K562 (cell line): ENCODE measurements at regions not wholly inside any gene's neighbourhood (a gene's known extent, or its start where the extent isn't known, plus 50 kb on each side); places are given as distances from the start of the nearest gene placed in this dataset.

Experiments used
- ATAC-seq: fragments of 200-7000 bp; cut with Tn5 transposase; 3 replicates; pipeline ENCODE4 v1.9.1; 2020; ENCODE audit warnings: moderate library complexity
- BruUV-seq: library from RNA; stranded (reverse); fragments of 400-500 nt; replicated peaks from 2 replicates; lab custom pipeline; 2021; lab: Mats Ljungman, UMichigan
- CTCF ChIA-PET: fragments of 300-600 bp; formaldehyde crosslinking; extraction: SDS; loops from one replicate; lab custom pipeline; 2021; ENCODE audit warnings: low intra/inter-chr PET ratio; lab: Yijun Ruan, JAX
- POLR2A ChIA-PET: fragments of 300-600, 350-650 bp; sonication (Branson Sonifier 250); formaldehyde crosslinking; extraction: SDS; loops from one replicate; lab custom pipeline; 2021; ENCODE audit warnings: antibody characterized with exemption, inconsistent platforms; lab: Yijun Ruan, JAX
- DNase-seq, 4 experiments: peaks; one replicate each; pipeline versions ENCODE4 v3.0.0 to v3.0.0-alpha.2; 2011 to 2018; ENCODE audit warnings: low spot score in 3 of 4, mixed read lengths in 3 of 4; ENCODE audit errors: extremely low read depth in 1 of 4
- FAIRE-seq: peaks from 2 replicates; lab custom pipeline; 2011; peaks lifted over from hg19 to GRCh38; lab: Jason Lieb, UNC
- H2AFZ ChIP-seq: 2 replicates; pipeline ENCODE4 v1.6.0; 2011; ENCODE audit warnings: low read depth, low read length, control low read depth, inconsistent platforms
- H3K27ac ChIP-seq: fragments of 200-600 bp; 3 replicates; pipeline ENCODE4 v1.8.0; 2011; ENCODE audit warnings: low read depth, mild to moderate bottlenecking, control low read depth, inconsistent platforms, low read length, moderate library complexity, mixed read lengths; ENCODE audit errors: extremely low read depth
- H3K27me3 ChIP-seq, 2 experiments: fragments of 300-600 bp in 1 of 2; 2 replicates in 1 of 2; 3 replicates in 1 of 2; pipeline versions ENCODE4 v1.6.0 to v1.8.0; 2011; ENCODE audit warnings: inconsistent platforms in 2 of 2, low read length in 2 of 2, mild to moderate bottlenecking in 1 of 2, mixed read lengths in 1 of 2, moderate library complexity in 1 of 2; ENCODE audit not compliant: control insufficient read depth in 2 of 2, insufficient read depth in 2 of 2
- H3K36me3 ChIP-seq: fragments of 300-600 bp; 3 replicates; pipeline ENCODE4 v1.8.0; 2011; ENCODE audit warnings: mild to moderate bottlenecking, low read length, inconsistent platforms; ENCODE audit not compliant: control insufficient read depth, insufficient read depth
- H3K4me1 ChIP-seq, 2 experiments: fragments of 200-600 bp in 1 of 2; replicated peaks in 1 of 2; 2 replicates in 1 of 2; 3 replicates in 1 of 2; pipeline versions ENCODE4 v1.5.1 to v1.8.0; 2011; ENCODE audit warnings: inconsistent platforms in 2 of 2, low read length in 2 of 2, mild to moderate bottlenecking in 1 of 2, mixed read lengths in 1 of 2, moderate library complexity in 1 of 2; ENCODE audit not compliant: control insufficient read depth in 2 of 2, insufficient read depth in 2 of 2
- H3K4me2 ChIP-seq: 2 replicates; pipeline ENCODE4 v1.6.1; 2011; ENCODE audit warnings: low read length, control low read depth, inconsistent platforms, mixed read lengths; ENCODE audit not compliant: insufficient read depth
- H3K4me3 ChIP-seq: fragments of 200-600 bp; sonication (generic), shearing (Covaris generic); 2 replicates; pipeline ENCODE4 v1.5.1; 2016; ENCODE audit warnings: control low read depth, inconsistent platforms
- H3K79me2 ChIP-seq: fragments of 200-600 bp; 3 replicates; pipeline ENCODE4 v1.8.0; 2011; ENCODE audit warnings: low read length, inconsistent platforms; ENCODE audit not compliant: control insufficient read depth, insufficient read depth
- H3K9ac ChIP-seq, 2 experiments: 2 replicates each; pipeline versions ENCODE4 v1.6.0 to v1.6.1; 2011; ENCODE audit warnings: low read depth in 2 of 2, low read length in 2 of 2, control low read depth in 1 of 2, inconsistent platforms in 1 of 2, mild to moderate bottlenecking in 1 of 2, mixed read lengths in 1 of 2; ENCODE audit not compliant: insufficient read depth in 1 of 2
- H3K9me1 ChIP-seq: one replicate; pipeline ENCODE4 v1.6.0; 2011; ENCODE audit warnings: inconsistent platforms, mild to moderate bottlenecking, low read length, moderate library complexity; ENCODE audit not compliant: control insufficient read depth, insufficient read depth
- H3K9me3 ChIP-seq: replicated peaks from 2 replicates; pipeline ENCODE4 v1.5.1; 2011; ENCODE audit warnings: low read depth, low read length, inconsistent platforms; ENCODE audit not compliant: control insufficient read depth, insufficient read depth
- H4K20me1 ChIP-seq: replicated peaks from 2 replicates; pipeline ENCODE4 v1.6.1; 2011; ENCODE audit warnings: low read length, inconsistent platforms, mixed read lengths; ENCODE audit not compliant: control insufficient read depth, insufficient read depth
- CBFB ChIP-seq: sonication (generic); formaldehyde crosslinking; IDR thresholded peaks from 2 replicates; pipeline ENCODE4 v1.4.0; 2020; ENCODE audit warnings: mild to moderate bottlenecking, missing genetic modification reagents
- CREB3 ChIP-seq: fragments of 450-650 bp; conservative IDR thresholded peaks from 2 replicates; pipeline ENCODE4 v1.6.1; 2016; ENCODE audit warnings: missing genetic modification characterization, low read depth, mild to moderate bottlenecking, missing compliant biosample characterization, moderate library complexity
- HBP1 ChIP-seq: fragments of 450-650 bp; formaldehyde crosslinking; IDR thresholded peaks from 2 replicates; pipeline ENCODE4 v1.4.0; 2022; ENCODE audit warnings: missing genetic modification characterization
- ID3 ChIP-seq, 2 experiments: fragments of 250-450 bp in 1 of 2; fragments of 450-650 bp in 1 of 2; sonication (Bioruptor Pico) in 1 of 2; IDR thresholded peaks; 2 replicates each; pipeline versions ENCODE4 v1.6.1 to v1.8.0; 2016 to 2021; ENCODE audit warnings: mild to moderate bottlenecking in 2 of 2, moderate library complexity in 2 of 2, missing compliant biosample characterization in 1 of 2, missing genetic modification characterization in 1 of 2
- MEF2D ChIP-seq: conservative IDR thresholded peaks from 2 replicates; pipeline ENCODE4 v1.6.1; 2016; ENCODE audit warnings: low read depth, missing genetic modification characterization, missing compliant biosample characterization
- NR2C1 ChIP-seq, 2 experiments: fragments of 450-650 bp; IDR thresholded peaks; 2 replicates each; pipeline ENCODE4 v1.6.1; 2017; ENCODE audit warnings: mild to moderate bottlenecking in 2 of 2, antibody characterized with exemption in 1 of 2, inconsistent platforms in 1 of 2, missing compliant biosample characterization in 1 of 2, missing genetic modification characterization in 1 of 2
- RBM15 ChIP-seq: fragments of 200-400 bp; formaldehyde crosslinking; IDR thresholded peaks from 2 replicates; pipeline ENCODE4 v1.6.1; 2018; ENCODE audit warnings: mild to moderate bottlenecking, low read length, moderate library complexity; ENCODE audit not compliant: insufficient read depth
- SIN3B ChIP-seq: fragments of 450-650 bp; IDR thresholded peaks from 2 replicates; pipeline ENCODE4 v1.6.1; 2017; ENCODE audit warnings: low read depth, mild to moderate bottlenecking, moderate library complexity
- SMAD3 ChIP-seq: fragments of 450-650 bp; formaldehyde crosslinking; conservative IDR thresholded peaks from 2 replicates; pipeline ENCODE4 v1.4.0; 2020; ENCODE audit warnings: mild to moderate bottlenecking
- SP2 ChIP-seq: IDR thresholded peaks from 2 replicates; pipeline ENCODE4 v1.6.1; 2011; ENCODE audit warnings: mild to moderate bottlenecking, low read depth, low read length, moderate library complexity; ENCODE audit not compliant: poor library complexity, severe bottlenecking; ENCODE audit errors: extremely low read depth
- ZNF212 ChIP-seq: fragments of 450-650 bp; formaldehyde crosslinking; IDR thresholded peaks from 2 replicates; pipeline ENCODE4 v1.4.0; 2020; ENCODE audit warnings: mild to moderate bottlenecking
- ZNF592 ChIP-seq: fragments of 450-650 bp; IDR thresholded peaks from 2 replicates; pipeline ENCODE4 v1.6.1; 2017; ENCODE audit warnings: antibody characterized with exemption, mild to moderate bottlenecking
- WGBS: fragments of 100-300 bp; shearing (Covaris generic); methylation state at CpG from one replicate; pipeline ENCODE4 v1.1.6; 2016; ENCODE audit warnings: low coverage, mixed read lengths; ENCODE audit not compliant: insufficient coverage; ENCODE audit errors: missing lambda C conversion rate; 5-methylcytosine and 5-hydroxymethylcytosine counted together
- in situ Hi-C: fragments of 300-500 bp; cut with MboI; formaldehyde crosslinking; loops from 4 replicates; pipeline ENCODE4 v1.15.0; 2018; ENCODE audit warnings: inconsistent platforms, mixed read lengths
- intact Hi-C: fragments of 100-400 bp; cut with micrococcal nuclease; formaldehyde crosslinking; loops from 2 replicates; pipeline ENCODE4 v1.14.2; 2022

GRCh38 chr15:37619358-37620042 is 314.9 kb upstream of the TMCO5A start:
- Histone ChIP-seq H3K4me1 (no peaks in the 10 kb centered on the region), H3K9me1 (no peaks in the 10 kb centered on the region), H4K20me1 (no peaks in the 10 kb centered on the region), H3K36me3 (no peaks in the 10 kb centered on the region), H3K9me3 (no peaks in the 10 kb centered on the region), H3K27ac (no peak overlapping the region), H3K27me3 (no peaks in the 10 kb centered on the region), H3K79me2 (no peaks in the 10 kb centered on the region), H2AFZ (no peak overlapping the region), H3K9ac (no peak overlapping the region), H3K4me3 (no peak overlapping the region), H3K4me2 (no peak overlapping the region)
- CTCF ChIA-PET, result no interaction called here
- in situ Hi-C loops, result no loop called here
- ATAC-seq (no peak), DNase-seq (no peak), FAIRE-seq (no peak)
- BruUV-seq, result no TSS peak
- WGBS, result 0% methylated on average over 2 of the region's 2 CpGs
- intact Hi-C loops, result no loop called here
- POLR2A ChIA-PET, result no interaction called here
- TF ChIP-seq SIN3B (no peak), CREB3 (tag) (no peak), SP2 (no peak), NR2C1 (IDR thresholded peaks at IDR 0.05) (no peak), NR2C1 (tag; IDR thresholded peaks at IDR 0.05) (no peak), RBM15 (no peak), ZNF592 (no peak), HBP1 (CRISPR knock-in tag) (no peak), SMAD3 (CRISPR knock-in tag) (no peak), ZNF212 (CRISPR knock-in tag) (no peak), CBFB (CRISPR knock-in tag) (no peak), ID3 (CRISPR knock-in tag; IDR thresholded peaks at IDR 0.05) (no peak), ID3 (tag; IDR thresholded peaks at IDR 0.05) (no peak), MEF2D (tag) (no peak)
